Activated CD4-positive, alpha-beta T cell treated with anti-CD3 and anti-CD28 coated beads for 4 hours (primary cell): ENCODE measurements at regions not wholly inside any gene's neighbourhood (a gene's known extent, or its start where the extent isn't known, plus 50 kb on each side); places are given as distances from the start of the nearest gene placed in this dataset.

Experiments used
- DNase-seq, 2 donors: peaks; one replicate each; pipeline ENCODE4 v3.0.0-alpha.2; 2020

DNA sequence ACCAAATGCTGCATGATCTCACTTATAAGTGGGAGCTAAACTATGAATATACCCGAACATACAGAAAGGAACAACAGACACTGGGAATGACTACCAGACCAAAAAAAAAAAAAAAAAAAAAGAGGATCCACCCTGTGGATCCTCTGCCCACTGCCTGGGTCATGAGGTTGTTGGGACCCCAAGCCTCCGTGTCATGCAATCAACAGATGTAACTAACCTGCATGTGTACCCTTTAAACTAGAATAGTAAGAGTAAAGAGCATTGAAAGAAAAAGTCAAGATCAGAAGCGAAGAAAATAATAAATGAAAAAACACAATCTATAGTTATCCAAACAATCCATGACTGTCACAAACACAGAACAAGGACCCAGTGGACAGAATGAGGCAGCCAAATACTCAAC is 109.5 kb upstream of the TOP3B start:
- no peak for DNase-seq

GRCh38 chr22:22091400-22091878 is 108.9 kb upstream of the TOP3B start:
- no peak for DNase-seq

DNA sequence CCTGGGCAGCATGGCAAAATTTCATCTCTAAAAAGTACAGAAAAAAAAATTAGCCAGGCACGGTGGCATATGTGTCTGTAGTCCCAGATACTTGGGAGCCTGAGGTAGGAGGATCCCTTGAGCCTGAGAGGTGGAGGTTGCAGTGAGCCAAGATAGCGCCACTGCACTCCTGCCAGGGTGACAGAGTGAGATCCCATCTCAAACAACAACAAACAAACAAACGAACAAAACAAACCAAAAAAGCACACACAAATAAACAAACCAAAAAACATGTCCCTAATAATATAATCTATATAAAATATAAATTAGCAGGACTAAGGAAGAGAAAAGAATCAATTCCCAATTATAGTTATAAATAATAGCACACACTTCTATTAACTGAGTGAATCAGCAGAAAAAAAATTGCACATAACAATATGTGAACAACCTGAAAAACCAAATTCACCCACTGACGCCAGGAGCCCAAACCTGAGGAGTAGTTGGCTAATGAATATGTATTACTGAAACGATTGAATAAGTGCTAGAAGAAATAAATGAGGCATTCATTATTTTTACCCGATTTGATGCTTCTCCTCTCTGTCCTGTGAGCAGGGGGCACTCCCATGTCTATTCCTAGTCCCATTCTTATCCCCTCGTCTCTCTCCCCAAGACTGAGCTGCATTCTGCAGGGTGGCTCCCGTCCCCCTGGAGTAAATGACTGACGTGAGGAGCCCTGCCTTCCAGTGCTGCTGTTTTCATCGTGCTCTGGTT is 108.2 kb upstream of the TOP3B start:
- DNase-seq = no peak

DNA sequence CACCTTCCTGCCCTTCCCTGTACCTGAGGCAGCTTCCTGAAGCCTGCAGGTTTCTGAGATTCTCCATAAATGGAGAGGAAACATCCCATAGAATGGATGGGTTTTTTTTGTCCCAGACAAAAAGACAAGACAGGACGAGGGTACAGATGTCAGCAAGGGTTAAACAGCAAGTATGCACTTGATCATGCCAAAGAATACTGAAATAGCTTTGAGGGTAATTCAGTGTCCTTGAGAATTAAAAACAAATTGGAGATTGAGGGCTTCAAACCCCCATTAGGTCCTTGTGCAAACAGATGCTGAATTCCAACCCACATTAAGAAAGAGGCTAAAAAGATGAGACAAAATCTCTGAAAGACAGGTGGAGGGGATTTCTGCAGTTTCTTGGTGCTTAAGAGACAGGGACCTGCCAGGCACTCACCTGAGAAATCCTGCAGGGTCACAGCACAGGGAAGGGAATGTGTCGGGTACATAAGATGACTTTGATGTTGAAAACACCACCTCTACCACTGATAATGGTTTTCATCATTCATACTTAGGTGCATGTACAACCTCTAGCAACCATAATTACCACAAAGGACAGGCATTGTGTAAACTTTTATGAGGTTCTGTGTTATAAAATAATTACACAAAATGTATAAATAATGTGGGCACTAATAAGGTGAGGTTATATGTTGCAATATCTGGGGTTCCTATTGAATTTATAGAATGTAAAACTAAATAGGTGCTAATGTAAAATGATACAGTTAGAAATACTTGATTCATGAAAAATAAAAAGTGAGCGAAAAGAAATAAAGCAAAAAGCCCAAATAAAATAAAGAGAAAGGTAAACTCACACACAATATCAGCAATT is 107.1 kb upstream of the TOP3B start:
- DNase-seq = no peak

GRCh38 chr22:22088658-22089458 is 106.3 kb upstream of the TOP3B start:
- no peak for DNase-seq

DNA sequence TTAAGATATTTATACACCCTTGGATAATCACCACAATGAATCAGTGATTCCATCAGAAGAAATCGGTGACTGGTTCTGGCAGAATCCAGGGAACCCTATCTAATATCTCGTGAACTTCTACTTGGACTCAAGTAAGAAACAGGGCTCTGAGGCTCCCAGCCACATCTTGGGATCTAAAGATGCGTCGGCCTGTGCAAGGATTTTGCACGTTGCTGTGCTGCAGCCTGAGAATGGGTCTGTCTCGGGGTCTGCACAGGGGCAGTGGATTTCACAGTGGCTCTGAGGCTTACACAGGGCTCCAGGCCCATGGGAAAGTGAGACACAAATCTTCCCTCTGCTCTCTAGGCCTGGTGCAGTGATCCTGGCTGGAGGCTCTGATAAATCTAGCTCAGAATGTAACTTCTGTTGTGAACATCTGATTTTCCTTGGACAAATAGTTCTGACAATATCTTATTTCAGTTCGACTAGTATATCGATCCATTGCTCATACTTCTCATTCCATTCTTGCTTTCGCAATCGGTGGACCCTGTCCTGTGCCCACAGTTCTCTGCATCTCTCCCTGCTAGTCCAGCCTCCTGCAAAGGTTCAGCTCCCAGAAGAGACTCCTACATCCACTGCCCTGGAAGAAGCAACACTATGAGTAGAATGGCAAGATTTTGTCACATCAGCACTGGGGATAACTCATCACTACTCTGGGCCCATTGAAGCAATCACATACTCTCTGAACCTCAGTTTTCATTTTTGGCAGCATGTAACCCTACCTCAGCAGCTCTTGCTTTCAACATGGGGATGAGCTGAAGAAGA is 105.5 kb upstream of the TOP3B start:
- no peak for DNase-seq

DNA sequence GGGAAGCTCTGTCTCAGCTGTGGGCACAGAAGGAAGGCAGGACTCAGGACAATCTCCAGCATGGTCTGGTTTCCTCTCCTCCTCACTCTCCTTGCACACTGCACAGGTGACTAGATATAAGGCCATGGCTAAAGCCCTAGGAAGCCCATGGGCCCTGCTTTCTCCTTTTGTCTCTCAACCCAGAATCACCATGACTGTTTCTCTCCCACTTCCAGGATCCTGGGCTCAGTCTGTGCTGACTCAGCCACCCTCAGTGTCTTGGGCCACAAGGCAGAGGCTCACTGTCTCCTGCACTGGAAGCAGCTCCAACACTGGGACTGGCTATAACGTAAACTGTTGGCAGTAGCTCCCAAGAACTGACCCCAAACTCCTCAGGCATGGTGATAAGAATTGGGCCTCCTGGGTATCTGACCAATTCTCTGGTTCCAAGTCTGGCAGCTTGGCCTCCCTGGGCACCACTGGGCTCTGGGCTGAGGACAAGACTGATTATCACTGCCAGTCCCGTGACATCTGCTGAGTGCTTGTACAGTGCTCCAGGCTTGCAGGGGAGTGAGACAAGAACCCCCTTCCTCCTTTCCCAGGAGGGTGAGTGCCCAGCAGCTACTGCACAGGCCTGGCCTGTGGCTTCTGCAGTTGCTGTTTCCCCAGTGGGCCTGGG is 104.0 kb upstream of the TOP3B start:
- no peak for DNase-seq

DNA sequence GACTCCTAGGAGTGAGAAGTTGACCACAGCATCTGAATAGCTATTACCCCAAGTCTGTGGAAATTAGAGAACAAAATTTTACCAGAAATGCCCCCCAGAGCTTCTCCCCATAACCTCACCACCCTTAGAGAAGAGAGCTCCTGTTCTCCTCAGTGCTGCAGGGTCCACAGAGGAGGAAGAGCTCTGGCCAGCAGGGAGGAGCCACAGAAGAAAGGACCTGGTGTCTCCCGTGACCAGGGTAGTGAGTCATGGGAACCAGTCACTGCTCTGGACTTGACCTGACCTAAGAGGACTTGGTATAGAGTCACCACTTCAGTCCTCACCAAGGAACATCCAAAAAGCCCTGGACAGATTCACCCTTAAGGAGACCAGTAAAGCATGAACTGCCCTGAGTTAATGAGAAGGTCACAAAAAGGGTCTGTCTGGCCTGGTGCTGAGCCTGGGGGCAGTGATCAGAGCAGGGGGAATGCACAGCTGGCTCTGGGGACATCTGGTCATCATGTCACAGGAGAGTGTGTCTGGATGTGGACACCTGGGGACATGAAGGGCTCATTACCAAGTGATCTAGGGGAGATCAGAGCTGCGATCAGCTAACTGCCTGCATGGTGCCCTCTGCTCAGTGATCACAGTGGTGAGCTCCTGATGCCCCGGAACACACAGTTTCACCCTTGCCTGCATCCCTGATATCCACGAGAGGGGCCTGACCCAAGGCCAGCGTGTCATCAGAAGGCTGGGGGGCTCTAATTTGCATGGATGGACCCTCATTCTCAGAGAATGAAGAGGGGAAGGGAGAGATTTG is 103.3 kb upstream of the TOP3B start:
- DNase-seq = no peak

- no peak for DNase-seq
Observed at GRCh38 chr22:22084089-22084711, 101.6 kb upstream of the TOP3B start.

DNA sequence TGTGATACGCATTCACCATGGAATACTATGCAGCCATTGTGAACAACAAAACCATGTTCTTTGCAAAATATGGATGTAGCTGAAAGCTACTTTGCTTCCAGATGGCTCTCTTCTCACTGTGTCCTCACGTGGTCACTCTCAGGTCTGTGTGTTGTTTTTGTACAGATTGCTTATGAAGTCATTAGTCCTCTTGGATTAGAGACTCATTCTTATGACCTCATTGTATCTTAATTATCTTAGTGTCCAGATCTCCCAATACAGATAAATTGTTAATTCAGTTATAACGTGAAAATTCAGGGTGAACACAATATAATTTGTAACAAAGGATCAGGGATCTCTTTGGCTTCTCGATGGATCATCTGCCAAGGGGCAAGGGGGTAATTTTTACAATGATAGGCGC is 100.4 kb upstream of the TOP3B start:
- DNase-seq = no peak

DNA sequence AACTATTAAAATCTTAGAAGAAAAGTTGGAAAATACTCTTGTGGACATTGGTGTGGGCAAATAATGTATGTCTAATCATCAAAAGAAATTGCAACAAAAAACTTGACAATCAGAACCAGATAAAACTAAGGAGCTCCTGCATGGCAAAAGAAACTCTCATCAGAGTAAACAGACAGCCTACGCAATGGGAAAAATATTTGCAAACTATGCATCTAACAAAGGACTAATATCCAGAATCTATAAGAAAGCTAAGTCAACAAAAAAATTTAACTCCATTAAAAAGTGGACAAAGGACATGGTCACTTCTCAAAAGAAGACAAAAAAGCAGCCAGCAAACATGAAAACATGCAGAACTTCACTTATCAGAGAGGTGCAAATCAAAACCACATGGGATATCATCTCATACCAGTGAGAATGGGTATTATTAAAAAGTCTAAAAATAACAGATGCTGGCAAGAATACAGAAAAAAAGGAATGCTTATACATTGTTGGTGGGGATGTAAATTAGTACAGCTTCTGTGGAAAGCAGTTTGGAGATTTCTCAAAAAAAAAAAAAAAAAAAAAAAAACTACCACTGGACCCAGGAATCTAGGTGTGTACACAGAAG is 99.7 kb upstream of the TOP3B start:
- DNase-seq = no peak

- DNase-seq = no peak
Observed at GRCh38 chr22:22080270-22080669, 97.7 kb upstream of the TOP3B start.

DNA sequence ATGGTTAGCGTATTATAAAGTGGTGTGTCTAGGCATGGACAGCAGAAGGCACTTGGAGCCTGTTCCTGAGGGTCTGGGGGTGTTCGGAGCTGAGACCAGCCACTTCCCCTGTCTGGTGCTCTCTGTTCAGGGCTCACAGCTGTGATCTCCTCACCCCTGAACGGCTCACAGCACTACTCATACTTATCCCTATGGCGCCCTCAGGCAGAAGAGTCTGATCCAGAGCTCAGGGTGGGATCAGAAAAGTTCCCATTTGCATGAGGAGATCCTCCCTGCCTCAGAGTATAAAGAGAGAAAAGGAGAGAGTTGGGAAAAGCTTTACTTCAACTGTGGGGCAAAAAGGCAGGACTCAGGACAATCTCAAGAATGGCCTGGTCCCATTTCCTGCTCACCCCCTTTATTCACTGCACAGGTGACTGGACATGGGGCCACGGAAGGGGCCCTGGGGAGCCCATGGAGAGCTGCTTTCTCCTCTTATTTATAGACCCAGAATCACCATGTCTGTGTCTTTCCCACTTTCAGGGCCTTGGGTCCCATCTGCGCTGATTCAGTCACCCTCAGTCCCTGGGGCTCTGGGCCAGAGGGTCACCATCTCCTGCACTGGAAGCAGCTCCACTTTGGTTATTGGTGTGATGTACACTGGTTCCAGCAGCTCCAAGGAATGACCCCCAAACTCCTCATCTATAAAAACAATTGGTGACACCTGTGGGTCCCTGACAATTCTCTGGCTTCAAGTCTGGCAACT is 97.0 kb upstream of the TOP3B start:
- no peak for DNase-seq

DNA sequence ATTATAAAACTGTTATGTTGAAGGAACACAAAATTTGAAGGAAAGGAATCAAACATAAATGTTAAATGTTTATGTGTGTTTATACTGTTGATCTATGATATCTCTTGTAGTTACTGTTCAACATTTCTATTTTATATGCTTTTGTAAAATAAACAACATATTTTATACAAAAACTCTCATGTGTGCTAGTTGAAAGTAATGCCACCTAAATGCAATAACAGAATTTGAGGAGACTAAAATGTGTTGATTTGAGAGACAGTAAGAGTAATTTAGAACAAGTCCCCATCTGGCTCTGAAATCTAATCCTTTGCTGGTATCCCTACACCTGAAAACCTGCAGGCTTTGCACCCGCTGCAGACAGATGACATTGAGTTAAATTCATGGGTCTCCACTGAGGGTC is 95.7 kb upstream of the TOP3B start:
- no peak for DNase-seq

GRCh38 chr22:22076932-22077703 is 94.5 kb upstream of the TOP3B start:
- no peak for DNase-seq

DNA sequence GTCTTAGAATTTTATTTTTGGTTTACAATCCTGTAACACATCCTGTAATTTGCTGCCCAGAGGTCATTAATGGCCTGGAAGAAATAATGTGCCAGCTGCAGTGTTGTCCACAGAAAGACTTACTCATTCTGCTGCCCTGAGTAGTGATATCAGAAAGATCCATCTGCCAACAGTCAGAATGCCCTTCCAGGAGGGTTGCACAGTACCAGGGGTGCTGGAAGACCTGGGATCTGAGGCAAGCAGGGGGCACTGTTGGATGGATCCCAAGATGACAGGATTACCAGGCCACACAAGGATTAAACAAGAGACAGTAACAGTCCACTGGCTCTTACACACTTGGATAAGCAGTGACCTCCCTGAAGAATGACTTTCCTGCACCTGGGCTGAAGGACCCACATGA is 93.8 kb upstream of the TOP3B start:
- no peak for DNase-seq

DNA sequence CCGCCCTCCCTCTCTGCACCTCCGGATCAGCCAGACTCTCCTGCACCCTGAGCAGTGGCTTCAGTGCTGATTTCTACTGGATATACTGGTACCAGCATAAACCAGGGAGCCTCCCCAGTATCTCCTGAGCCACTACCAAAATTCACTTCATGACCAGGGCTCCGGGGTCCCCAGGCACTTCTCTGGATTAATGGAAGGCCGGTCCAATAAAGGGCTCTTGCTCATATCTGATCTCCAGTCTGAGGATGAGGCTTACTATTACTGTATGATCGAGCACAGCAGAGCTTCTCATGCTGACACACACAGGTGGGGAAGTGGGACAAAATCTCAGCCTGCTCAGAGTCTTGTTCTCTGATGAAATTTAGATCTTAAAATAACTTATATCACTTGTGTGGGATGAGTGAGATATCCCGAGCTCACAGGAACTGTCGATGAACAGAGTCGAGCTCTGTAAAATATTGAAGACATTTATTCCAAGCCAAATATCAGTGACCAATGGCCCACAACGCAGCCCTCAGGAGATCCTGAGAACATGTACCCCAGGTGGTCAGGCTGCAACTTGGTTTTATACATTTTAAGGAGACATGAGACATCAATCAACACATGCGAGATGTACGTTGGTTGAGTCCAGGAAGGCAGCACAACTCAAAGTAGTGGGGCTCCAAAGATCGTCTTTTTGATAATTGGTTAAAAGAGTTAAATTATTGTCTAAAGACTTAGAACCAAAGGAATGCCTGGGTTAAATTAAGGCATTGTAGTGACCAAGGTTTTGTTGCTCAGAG is 93.0 kb upstream of the TOP3B start:
- no peak for DNase-seq
